ENCODE measurements at regions not wholly inside any gene's neighbourhood (a gene's known extent, or its start where the extent isn't known, plus 50 kb on each side); places are given as distances from the start of the nearest gene placed in this dataset.

GRCh38 chr11:21883354-21883753 is 309.5 kb upstream of the ANO5 start:
- intact Hi-C loops (cut with DNase I) = no loop called here
- 76 to 77% methylated on average over 3 of the region's 3 CpGs for WGBS, 2 donors
- H3K27ac ChIP-seq = no peak overlapping the region
- TF ChIP-seq CTCF (IDR thresholded peaks at IDR 0.05) = no peak
- no peak for TF ChIP-seq POLR2A (IDR thresholded peaks at IDR 0.05)
- H3K36me3 ChIP-seq (replicated peaks in 1 of 2; ENCODE audit: insufficient read depth in 1 of 2, low read depth in 2 of 2) = no peaks in the 10 kb centered on the region
- no peak for DNase-seq
- ATAC-seq = no peak
- no peaks in the 10 kb centered on the region for H3K4me1 ChIP-seq
- H3K9me3 ChIP-seq = no peaks in the 10 kb centered on the region
- no peak overlapping the region for H3K4me3 ChIP-seq
- H3K27me3 ChIP-seq = no peaks in the 10 kb centered on the region

GRCh38 chr11:21888814-21889213 is 304.1 kb upstream of the ANO5 start:
- H3K27me3 ChIP-seq = no peaks in the 10 kb centered on the region
- no peaks in the 10 kb centered on the region for H3K9me3 ChIP-seq
- DNase-seq = peak in 1 of 4 donors; percentile 18
- H3K4me3 ChIP-seq = no peak overlapping the region
- H3K27ac ChIP-seq = no peak overlapping the region
- no peak for ATAC-seq
- no peaks in the 10 kb centered on the region for H3K4me1 ChIP-seq
- H3K36me3 ChIP-seq (replicated peaks in 1 of 2; ENCODE audit: insufficient read depth in 1 of 2, low read depth in 2 of 2) = no peaks in the 10 kb centered on the region
- TF ChIP-seq CTCF (IDR thresholded peaks at IDR 0.05) (no peak), POLR2A (IDR thresholded peaks at IDR 0.05) (no peak)
- 63 to 78% methylated on average over 1 of the region's 1 CpG for WGBS, 2 donors
- intact Hi-C loops (cut with DNase I) = no loop called here

- no peaks in the 10 kb centered on the region for H3K9me3 ChIP-seq
- WGBS, 2 donors = 66 to 70% methylated on average over 6 of the region's 6 CpGs
- no peak overlapping the region for H3K27ac ChIP-seq
- no peaks in the 10 kb centered on the region for H3K27me3 ChIP-seq
- H3K4me3 ChIP-seq = no peak overlapping the region
- ATAC-seq (no peak), DNase-seq (no peak)
- H3K4me1 ChIP-seq = no peaks in the 10 kb centered on the region
- TF ChIP-seq CTCF (IDR thresholded peaks at IDR 0.05) = no peak
- TF ChIP-seq POLR2A (IDR thresholded peaks at IDR 0.05) = no peak
- H3K36me3 ChIP-seq (replicated peaks in 1 of 2; ENCODE audit: insufficient read depth in 1 of 2, low read depth in 2 of 2) = no peaks in the 10 kb centered on the region
- intact Hi-C loops (cut with DNase I) = no loop called here
These were observed 299.9 kb upstream of the ANO5 start for GRCh38 chr11:21892736-21893564.

- H3K36me3 ChIP-seq (replicated peaks in 1 of 2; ENCODE audit: insufficient read depth in 1 of 2, low read depth in 2 of 2) = no peaks in the 10 kb centered on the region
- no peaks in the 10 kb centered on the region for H3K27me3 ChIP-seq
- TF ChIP-seq POLR2A (IDR thresholded peaks at IDR 0.05) = no peak
- no peak for TF ChIP-seq CTCF (IDR thresholded peaks at IDR 0.05)
- H3K4me1 ChIP-seq = no peaks in the 10 kb centered on the region
- intact Hi-C loops (cut with DNase I) = no loop called here
- no peak overlapping the region for H3K27ac ChIP-seq
- H3K4me3 ChIP-seq = no peak overlapping the region
- H3K9me3 ChIP-seq = no peaks in the 10 kb centered on the region
- ATAC-seq (no peak), DNase-seq (no peak)
These were observed 299.4 kb upstream of the ANO5 start for GRCh38 chr11:21893565-21893867.

GRCh38 chr11:21894492-21894891 is 298.4 kb upstream of the ANO5 start:
- Histone ChIP-seq H3K27me3 (no peaks in the 10 kb centered on the region), H3K36me3 (replicated peaks in 1 of 2; ENCODE audit: insufficient read depth in 1 of 2, low read depth in 2 of 2) (no peaks in the 10 kb centered on the region), H3K27ac (no peak overlapping the region), H3K4me1 (no peaks in the 10 kb centered on the region), H3K4me3 (no peak overlapping the region), H3K9me3 (no peaks in the 10 kb centered on the region)
- 83 to 89% methylated on average over 4 of the region's 4 CpGs for WGBS, 2 donors
- no peak for TF ChIP-seq CTCF (IDR thresholded peaks at IDR 0.05)
- no peak for TF ChIP-seq POLR2A (IDR thresholded peaks at IDR 0.05)
- no peak for DNase-seq
- intact Hi-C loops (cut with DNase I) = no loop called here
- ATAC-seq = no peak

Measured in body of pancreas (tissue), 4 donors.